HAP-1 (cell line): ENCODE measurements at regions not wholly inside any gene's neighbourhood (a gene's known extent, or its start where the extent isn't known, plus 50 kb on each side); places are given as distances from the start of the nearest gene placed in this dataset.
A peak's percentile ranks its signal among the peaks of the same experiment; 100 is the strongest.
"Not testable (repeated sequence)": the region's sequence is repeated elsewhere in the genome, so short reads cannot be mapped to it uniquely, and the experiment has no call there.

Experiments
- DNase-seq, 2 experiments: peaks; one replicate each; pipeline ENCODE4 v3.0.0-alpha.2; 2016 to 2020; ENCODE audit warnings: low spot score in 2 of 2
- H3K27me3 ChIP-seq: fragments of 250-450 bp; sonication (Bioruptor Pico); 2 replicates; pipeline ENCODE4 v1.5.1; 2020; ENCODE audit warnings: low read depth, mild to moderate bottlenecking, moderate library complexity
- H3K36me3 ChIP-seq: fragments of 250-450 bp; sonication (Bioruptor Pico); replicated peaks from 2 replicates; pipeline ENCODE4 v1.5.1; 2020; ENCODE audit warnings: mild to moderate bottlenecking
- H3K4me1 ChIP-seq: fragments of 250-450 bp; sonication (Bioruptor Pico); 2 replicates; pipeline ENCODE4 v1.5.1; 2020; ENCODE audit warnings: mild to moderate bottlenecking
- H3K4me3 ChIP-seq: fragments of 250-450 bp; sonication (Bioruptor Pico); 2 replicates; pipeline ENCODE4 v1.5.1; 2020; ENCODE audit warnings: mild to moderate bottlenecking, moderate library complexity
- H3K9me3 ChIP-seq: fragments of 250-450 bp; sonication (Bioruptor Pico); 2 replicates; pipeline ENCODE4 v1.5.1; 2020; ENCODE audit warnings: mild to moderate bottlenecking, moderate library complexity
- in situ Hi-C: fragments of 300-500 bp; cut with MboI; formaldehyde crosslinking; loops from 3 replicates; pipeline ENCODE4 v1.14.3; 2020; ENCODE audit warnings: low sequenced_read_pairs, inconsistent platforms, mixed read lengths

- H3K4me3 ChIP-seq, result no peak overlapping the region
- no peaks in the 10 kb centered on the region for H3K27me3 ChIP-seq
- H3K9me3 ChIP-seq, result no peaks in the 10 kb centered on the region
- H3K36me3 ChIP-seq, result no peaks in the 10 kb centered on the region
- no peaks in the 10 kb centered on the region for H3K4me1 ChIP-seq
- DNase-seq, result no peak
- in situ Hi-C loops, result no loop called here
Observed at GRCh38 chr5:92665506-92665905, 915.5 kb downstream of the NR2F1-AS1 start.

- Histone ChIP-seq H3K27me3 (no peaks in the 10 kb centered on the region), H3K4me3 (no peak overlapping the region), H3K4me1 (no peaks in the 10 kb centered on the region; the same call in 1 of the 2 replicates), H3K36me3 (no peaks in the 10 kb centered on the region), H3K9me3 (no peaks in the 10 kb centered on the region)
- DNase-seq, result no peak
- in situ Hi-C loops, result no loop called here
Observed at GRCh38 chr5:92662741-92663140, 918.3 kb downstream of the NR2F1-AS1 start.

GRCh38 chr5:92659246-92659645 lies 921.8 kb downstream of the NR2F1-AS1 start:
- no peak for DNase-seq
- Histone ChIP-seq H3K4me1 (no peaks in the 10 kb centered on the region; the same call in 1 of the 2 replicates), H3K36me3 (no peaks in the 10 kb centered on the region), H3K27me3 (no peaks in the 10 kb centered on the region), H3K4me3 (no peak overlapping the region), H3K9me3 (no peaks in the 10 kb centered on the region)
- in situ Hi-C loops, result no loop called here

GRCh38 chr5:92654601-92655000 lies 926.4 kb downstream of the NR2F1-AS1 start:
- H3K4me3 ChIP-seq, H3K9me3 ChIP-seq, H3K4me1 ChIP-seq, DNase-seq, H3K36me3 ChIP-seq, in situ Hi-C loops, H3K27me3 ChIP-seq: not testable (repeated sequence)

- in situ Hi-C loops, result no loop called here
- Histone ChIP-seq H3K36me3 (no peaks in the 10 kb centered on the region), H3K4me1 (no peaks in the 10 kb centered on the region), H3K4me3 (no peak overlapping the region), H3K9me3 (no peaks in the 10 kb centered on the region), H3K27me3 (no peaks in the 10 kb centered on the region)
- no peak for DNase-seq
Observed at GRCh38 chr5:92653730-92654461, 927.1 kb downstream of the NR2F1-AS1 start.

GRCh38 chr5:92652756-92653155 lies 928.3 kb downstream of the NR2F1-AS1 start:
- Histone ChIP-seq H3K4me3 (no peak overlapping the region), H3K9me3 (no peaks in the 10 kb centered on the region), H3K27me3 (no peaks in the 10 kb centered on the region), H3K4me1 (no peaks in the 10 kb centered on the region), H3K36me3 (no peaks in the 10 kb centered on the region)
- in situ Hi-C loops, result no loop called here
- DNase-seq, result no peak

- Histone ChIP-seq H3K36me3 (no peaks in the 10 kb centered on the region), H3K4me1 (peaks cover 26% of the 10 kb centered on the region), H3K9me3 (no peaks in the 10 kb centered on the region), H3K4me3 (no peak overlapping the region), H3K27me3 (no peaks in the 10 kb centered on the region)
- DNase-seq, result peak in 1 of 2 experiments; percentile 12
- in situ Hi-C loops, result no loop called here
Observed at GRCh38 chr5:92644266-92644886, 936.6 kb downstream of the NR2F1-AS1 start.

- Histone ChIP-seq H3K4me3 (peak overlapping the region; percentile 10; the same call in 1 of the 2 replicates), H3K9me3 (no peaks in the 10 kb centered on the region), H3K36me3 (no peaks in the 10 kb centered on the region), H3K4me1 (peaks cover 47% of the 10 kb centered on the region), H3K27me3 (no peaks in the 10 kb centered on the region)
- peak; percentile 40 to 49 for DNase-seq
- in situ Hi-C loops, result no loop called here
Observed at GRCh38 chr5:92641031-92641962, 939.7 kb downstream of the NR2F1-AS1 start.

- in situ Hi-C loops, result no loop called here
- no peak for DNase-seq
Observed at GRCh38 chr5:92640340-92640739, 940.7 kb downstream of the NR2F1-AS1 start.

GRCh38 chr5:92637960-92638359 lies 943.1 kb downstream of the NR2F1-AS1 start:
- H3K36me3 ChIP-seq, result no peaks in the 10 kb centered on the region
- no peak for DNase-seq
- H3K27me3 ChIP-seq, result no peaks in the 10 kb centered on the region
- no peak overlapping the region for H3K4me3 ChIP-seq
- no peaks in the 10 kb centered on the region for H3K9me3 ChIP-seq
- H3K4me1 ChIP-seq, result peaks cover 47% of the 10 kb centered on the region
- in situ Hi-C loops, result no loop called here

More at GRCh38 chr5:92640340-92640739, 940.7 kb downstream of the NR2F1-AS1 start:
- Histone ChIP-seq H3K9me3 (no peaks in the 10 kb centered on the region), H3K4me3 (no peak overlapping the region), H3K4me1 (peaks cover 47% of the 10 kb centered on the region), H3K36me3 (no peaks in the 10 kb centered on the region), H3K27me3 (no peaks in the 10 kb centered on the region)

- H3K27me3 ChIP-seq, result no peaks in the 10 kb centered on the region
- DNase-seq, result peak in 1 of 2 experiments; percentile 18
- peaks cover 47% of the 10 kb centered on the region for H3K4me1 ChIP-seq
- no peaks in the 10 kb centered on the region for H3K9me3 ChIP-seq
- no peaks in the 10 kb centered on the region for H3K36me3 ChIP-seq
- no peak overlapping the region for H3K4me3 ChIP-seq
- in situ Hi-C loops, result no loop called here
Observed at GRCh38 chr5:92637247-92637646, 943.8 kb downstream of the NR2F1-AS1 start.

- in situ Hi-C loops, result no loop called here
- H3K27me3 ChIP-seq, result no peaks in the 10 kb centered on the region
- H3K4me3 ChIP-seq, result no peak overlapping the region
- no peak for DNase-seq
- H3K36me3 ChIP-seq, result no peaks in the 10 kb centered on the region
- no peaks in the 10 kb centered on the region for H3K9me3 ChIP-seq
- H3K4me1 ChIP-seq, result peaks cover 26% of the 10 kb centered on the region
Observed at GRCh38 chr5:92635001-92635461, 946.0 kb downstream of the NR2F1-AS1 start.

- no peaks in the 10 kb centered on the region for H3K27me3 ChIP-seq
- H3K4me3 ChIP-seq, result no peak overlapping the region
- H3K36me3 ChIP-seq, result no peaks in the 10 kb centered on the region
- H3K9me3 ChIP-seq, result 0 out of 2 replicates have a peak, but pooled peaks cover 3% of the 10 kb centered on the region
- peaks cover 18% of the 10 kb centered on the region for H3K4me1 ChIP-seq
- in situ Hi-C loops, result no loop called here
- no peak for DNase-seq
Observed at GRCh38 chr5:92633875-92634487, 947.0 kb downstream of the NR2F1-AS1 start.
